NCI-H187 treated with DMSO at 0.1 percent for 48 hours (cell line): ENCODE measurements at regions not wholly inside any gene's neighbourhood (a gene's known extent, or its start where the extent isn't known, plus 50 kb on each side); places are given as distances from the start of the nearest gene placed in this dataset.
"Not testable (repeated sequence)": the region's sequence is repeated elsewhere in the genome, so short reads cannot be mapped to it uniquely, and the experiment has no call there.

Source experiments
- DNase-seq: peaks from one replicate; lab custom pipeline; 2025; lab: John Stamatoyannopoulos, UW

- no peak for DNase-seq
Observed at GRCh38 chr6:167735084-167735950, 91.4 kb upstream of the AFDN start.

- no peak for DNase-seq
Observed at GRCh38 chr6:167735951-167736288, 90.8 kb upstream of the AFDN start.

DNA sequence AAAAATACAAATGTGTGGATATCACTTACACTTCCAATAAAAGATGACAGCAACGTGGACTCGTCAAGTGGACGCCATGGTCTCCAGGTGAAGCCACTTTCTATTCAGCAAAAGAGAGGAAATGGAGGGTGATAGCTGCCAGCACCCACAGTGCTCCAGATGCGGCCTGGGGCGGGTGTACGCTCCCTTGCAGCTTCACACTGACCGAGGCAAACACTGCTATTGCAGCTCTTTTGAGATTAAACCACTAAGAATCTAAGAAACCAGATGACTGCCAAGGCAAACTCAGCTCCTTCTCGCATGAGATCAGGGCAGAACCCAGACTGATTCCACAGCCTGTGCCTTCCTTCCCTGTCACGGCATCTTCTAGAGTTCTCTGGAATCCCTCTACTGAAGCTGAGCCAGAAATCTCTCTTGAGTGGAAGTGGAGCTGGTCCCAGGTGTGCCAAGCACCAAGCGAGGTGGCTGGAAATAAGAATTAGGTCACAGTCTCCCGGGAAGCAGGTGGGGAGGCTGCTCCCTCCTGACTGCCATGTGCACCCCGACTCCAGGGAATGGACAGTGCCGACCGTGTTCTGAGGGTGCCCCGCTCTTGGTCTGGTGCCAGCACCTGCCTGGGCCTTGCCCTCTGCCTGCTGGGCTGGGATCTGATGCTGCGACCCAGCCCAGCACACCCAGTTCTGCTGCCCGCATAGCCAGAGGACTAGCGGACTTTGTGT, 90.1 kb upstream of the AFDN start:
- no peak for DNase-seq

GRCh38 chr6:167737205-167737830, 89.4 kb upstream of the AFDN start:
- no peak for DNase-seq

- DNase-seq = no peak
Observed at GRCh38 chr6:167738386-167738785, 88.3 kb upstream of the AFDN start.

- DNase-seq = no peak
Observed at GRCh38 chr6:167739721-167740475, 86.8 kb upstream of the AFDN start.

DNA sequence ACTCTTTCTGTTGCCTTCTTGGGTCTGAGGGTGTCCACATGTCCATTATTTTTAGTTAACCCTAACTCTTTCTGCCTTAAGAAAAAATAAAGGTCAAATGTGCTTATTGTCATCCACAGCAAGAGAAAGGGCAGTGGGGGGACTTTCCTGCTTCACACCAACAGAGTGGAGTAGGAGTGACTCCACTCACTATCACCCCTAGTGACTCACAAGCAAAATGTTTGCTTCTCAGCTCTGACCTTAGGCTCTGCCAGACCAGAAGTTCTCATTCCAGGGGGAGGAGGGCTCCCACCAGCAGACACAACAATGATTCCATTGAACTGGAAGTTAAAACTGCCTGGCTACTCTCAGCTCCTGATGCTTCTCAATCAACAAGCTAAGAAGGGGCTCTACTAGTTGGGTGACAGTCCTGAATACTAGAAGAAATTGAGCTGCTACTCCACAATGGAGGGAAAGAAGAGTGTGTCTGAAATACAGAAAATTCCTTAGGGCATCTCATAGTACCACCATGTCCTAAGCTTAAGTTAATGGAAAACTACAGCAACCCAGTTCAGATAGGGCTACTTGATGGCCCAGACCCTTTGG, 83.9 kb upstream of the AFDN start:
- DNase-seq = no peak

- DNase-seq = no peak
Observed at GRCh38 chr6:167744681-167745669, 81.7 kb upstream of the AFDN start.

DNA sequence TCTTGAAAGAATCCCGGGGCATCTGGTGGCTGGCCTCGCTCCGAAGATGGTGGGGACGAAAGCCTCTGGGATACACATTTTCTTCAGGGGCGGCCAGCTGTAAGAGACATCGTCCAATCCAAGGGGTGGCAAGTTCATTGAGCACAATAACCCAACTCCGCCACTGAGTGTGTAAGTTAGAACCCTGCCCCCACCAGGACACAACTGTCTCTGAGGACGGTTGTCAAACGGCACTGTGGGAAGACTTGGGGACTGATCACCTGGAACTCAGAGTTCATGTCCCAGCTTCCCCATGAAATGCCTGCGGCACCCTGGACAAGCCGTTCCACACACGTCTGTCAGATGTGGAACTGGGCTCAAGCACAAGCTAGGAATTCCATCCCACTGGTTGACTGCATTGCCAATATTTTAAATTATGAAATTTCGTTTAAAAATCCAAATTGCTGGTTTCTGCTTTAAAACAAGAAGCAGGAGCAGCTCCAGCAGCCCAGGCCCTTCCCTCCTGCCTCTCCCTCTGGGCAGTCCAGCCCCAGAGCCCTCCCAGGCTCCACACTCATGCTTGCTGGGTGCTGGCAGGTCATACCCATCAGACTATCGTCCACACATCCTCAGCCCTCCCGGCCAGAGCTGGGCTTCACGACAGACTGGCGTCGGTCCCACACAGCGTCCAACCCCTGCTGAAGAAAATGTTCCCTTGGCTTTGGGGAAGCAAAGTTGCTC, 80.9 kb upstream of the AFDN start:
- DNase-seq = no peak

GRCh38 chr6:167746390-167746907, 80.3 kb upstream of the AFDN start:
- no peak for DNase-seq

GRCh38 chr6:167746975-167747374, 79.7 kb upstream of the AFDN start:
- DNase-seq = no peak

- DNase-seq = no peak
Observed at GRCh38 chr6:167747645-167748044, 79.1 kb upstream of the AFDN start.

DNA sequence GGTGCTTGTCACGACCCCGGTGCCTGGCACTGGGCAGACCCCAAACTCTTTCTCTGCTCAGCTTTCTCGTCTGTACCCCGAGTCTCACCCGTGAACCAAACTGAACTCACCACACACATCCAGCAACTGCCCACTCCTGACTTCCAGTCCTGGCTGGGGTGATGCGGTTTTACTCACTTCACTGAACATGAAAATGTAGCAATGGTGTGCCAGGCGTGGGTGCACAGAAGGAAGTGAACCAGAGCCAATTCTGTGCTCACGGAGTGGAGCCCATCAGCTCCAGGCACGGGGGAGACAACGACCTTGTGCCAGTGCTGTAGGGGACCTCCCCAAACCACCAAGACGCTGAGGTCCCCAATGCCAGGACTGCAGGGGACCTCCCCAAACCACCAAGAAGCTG, 78.7 kb upstream of the AFDN start:
- DNase-seq = no peak

DNA sequence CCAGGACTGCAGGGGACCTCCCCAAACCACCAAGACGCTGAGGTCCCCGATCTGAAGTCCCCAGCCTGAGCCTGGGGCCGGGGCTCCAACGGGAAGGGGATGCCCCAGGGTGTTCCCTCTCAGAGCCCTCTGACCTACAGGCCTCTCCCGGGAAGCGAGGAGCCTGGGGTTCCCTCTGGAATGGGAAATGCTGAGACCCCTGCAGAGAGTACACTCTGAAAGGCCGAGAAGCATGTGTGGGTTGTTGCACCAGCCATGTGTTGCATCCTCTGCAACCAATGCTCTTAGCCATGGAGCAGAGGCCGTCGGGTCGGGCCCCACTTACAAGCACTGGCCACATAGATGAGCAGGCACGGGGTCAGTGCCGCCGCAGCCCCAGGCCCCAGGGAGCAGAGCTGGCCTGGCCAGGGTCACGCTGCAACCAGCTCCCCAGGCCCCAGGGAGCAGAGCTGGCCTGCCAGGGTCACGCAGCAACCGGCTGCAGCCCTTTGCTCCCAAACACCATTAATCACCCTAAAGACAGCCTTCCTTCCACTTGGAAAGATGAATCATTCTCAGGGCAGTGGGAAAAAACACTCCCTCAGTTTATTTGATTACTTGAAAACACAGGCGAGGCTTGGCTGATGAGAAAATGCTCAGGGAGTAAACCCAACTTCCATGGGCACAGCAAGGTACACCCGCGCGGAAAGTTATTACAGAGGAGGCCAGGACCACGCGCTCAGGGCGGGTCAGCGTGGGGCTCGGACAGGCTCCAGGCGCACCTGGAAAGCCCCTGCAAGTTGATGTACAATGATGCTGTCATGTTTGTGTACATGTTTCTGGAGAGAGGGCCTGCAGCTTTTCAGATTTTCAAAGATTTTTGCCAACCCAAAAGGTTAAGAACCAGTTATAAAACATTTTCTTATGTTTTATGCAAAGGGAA, 78.0 kb upstream of the AFDN start:
- DNase-seq = no peak

- DNase-seq = no peak
Observed at GRCh38 chr6:167750956-167751358, 75.8 kb upstream of the AFDN start.

- DNase-seq = no peak
Observed at GRCh38 chr6:167751579-167752115, 75.1 kb upstream of the AFDN start.

DNA sequence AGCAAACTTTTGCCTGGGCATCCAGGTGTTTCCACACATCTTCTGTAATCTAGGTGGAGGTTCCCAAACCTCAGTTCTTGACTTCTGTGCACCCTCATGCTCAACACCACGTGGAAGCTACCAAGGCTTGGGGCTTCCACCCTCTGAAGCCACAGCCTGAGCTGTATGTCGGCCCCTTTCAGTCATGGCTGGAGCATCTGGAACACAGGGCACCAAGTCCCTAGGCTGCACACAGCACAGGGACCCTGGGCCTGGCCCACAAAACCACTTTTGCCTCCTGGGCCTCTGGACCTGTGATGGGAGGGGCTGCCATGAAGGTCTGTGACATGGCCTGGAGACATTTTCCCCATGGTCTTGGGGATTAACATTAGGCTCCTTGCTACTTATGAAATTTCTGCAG, 73.4 kb upstream of the AFDN start:
- DNase-seq = not testable (repeated sequence)

DNA sequence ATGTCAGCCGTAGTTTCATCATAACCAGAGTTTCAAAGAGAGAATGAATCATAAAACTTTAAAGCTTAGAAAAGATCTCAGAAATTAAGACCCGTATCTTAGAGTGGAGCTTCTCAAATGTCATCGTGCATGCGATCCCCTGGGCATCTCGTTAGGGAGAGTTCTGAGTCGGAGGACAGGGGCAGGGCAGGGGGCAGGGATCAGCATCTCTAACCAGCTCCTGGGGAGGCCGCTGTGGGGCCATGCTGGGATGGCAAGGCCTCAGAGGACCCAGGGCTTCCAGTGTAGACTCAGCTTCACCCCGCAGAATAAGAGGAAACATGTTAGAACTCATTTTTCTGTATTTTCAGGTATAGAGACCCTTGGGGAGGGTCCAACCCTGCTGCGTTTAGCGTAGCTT, 72.0 kb upstream of the AFDN start:
- DNase-seq = no peak
